Right ventricle myocardium inferior (tissue), 1 donor: ENCODE measurements at regions not wholly inside any gene's neighbourhood (a gene's known extent, or its start where the extent isn't known, plus 50 kb on each side); places are given as distances from the start of the nearest gene placed in this dataset.

ENCODE experiments used
- ATAC-seq: fragments of 200-7000 bp; cut with Tn5 transposase; one replicate; pipeline ENCODE4 v1.9.1; 2020; ENCODE audit warnings: mild to moderate bottlenecking, moderate library complexity
- DNase-seq: peaks from one replicate; pipeline ENCODE4 v3.0.0; 2021; ENCODE audit errors: missing footprints
- intact Hi-C: fragments of 100-400 bp; cut with DNase I; formaldehyde crosslinking; loops from one replicate; pipeline ENCODE4 v1.11.0; 2022
- donor health status: DM: no; HTN: yes; CAD: no; lungs with severe emphysema.

DNA sequence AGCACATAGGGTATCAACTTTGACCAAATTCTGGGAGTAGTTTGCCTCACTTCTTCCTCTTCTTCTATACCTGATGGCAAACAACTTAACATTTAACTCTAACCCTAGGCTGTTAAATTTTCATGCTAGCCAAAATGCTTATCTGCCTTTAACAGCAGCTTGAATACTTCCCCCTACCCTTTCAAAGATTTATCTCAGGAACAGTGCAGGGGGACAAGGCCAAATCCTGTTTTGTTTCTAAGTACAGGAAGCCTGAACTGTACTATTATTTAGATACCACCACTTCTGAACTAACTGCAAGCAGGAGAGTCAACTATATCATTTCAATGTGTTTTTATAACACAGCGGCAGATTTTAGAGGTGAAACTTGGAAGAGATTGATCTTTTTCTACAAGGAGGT is 104.0 kb upstream of the CNTN6 start:
- intact Hi-C loops, result no loop called here
- no peak for DNase-seq
- ATAC-seq, result no peak

- no peak for DNase-seq
- ATAC-seq, result no peak
Observed at GRCh38 chr3:992871-993270, 100.0 kb upstream of the CNTN6 start.

GRCh38 chr3:1002010-1002409 is 90.8 kb upstream of the CNTN6 start:
- intact Hi-C loops, result no loop called here
- ATAC-seq, result no peak
- DNase-seq, result no peak

More at GRCh38 chr3:992871-993270, 100.0 kb upstream of the CNTN6 start:
- intact Hi-C loops, result no loop called here

DNA sequence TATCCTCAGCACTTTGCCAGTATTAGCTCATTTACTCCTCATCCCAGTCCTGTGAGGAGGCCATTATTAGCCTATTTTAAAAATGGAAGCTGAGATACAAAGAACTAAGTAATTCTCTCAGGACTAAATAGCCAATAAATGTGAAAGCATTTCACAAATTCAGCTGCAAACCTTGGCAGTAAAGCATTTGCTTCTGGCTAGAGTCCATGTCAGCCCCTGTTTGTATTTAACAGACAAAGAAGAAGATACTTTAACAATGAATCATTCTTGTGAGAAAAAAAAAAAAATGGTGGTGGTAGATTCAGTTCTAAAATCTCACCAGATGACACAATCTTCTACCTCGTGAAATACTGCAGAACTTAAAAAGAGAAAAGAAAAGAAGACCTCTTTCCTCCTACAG is 85.0 kb upstream of the CNTN6 start:
- intact Hi-C loops, result no loop called here
- no peak for ATAC-seq
- DNase-seq, result no peak

DNA sequence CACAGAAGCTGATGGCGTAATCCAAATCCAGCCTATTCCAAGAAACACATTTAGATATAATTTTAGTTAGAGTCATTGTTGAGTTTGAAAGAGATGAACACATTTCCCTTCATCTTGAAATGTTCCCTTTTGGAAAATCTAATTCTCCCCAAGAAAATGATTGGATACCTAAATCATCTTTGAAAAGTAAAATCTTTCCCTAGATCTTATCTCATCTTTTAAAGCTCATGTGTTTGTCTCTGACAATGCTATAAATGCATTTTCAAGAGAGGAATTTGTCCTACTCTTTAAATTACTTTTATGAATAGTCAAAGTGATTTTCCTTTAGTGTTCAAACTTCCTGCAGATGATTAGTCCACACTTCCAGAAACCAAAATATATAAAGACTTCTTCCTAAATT is 82.6 kb upstream of the CNTN6 start:
- ATAC-seq, result no peak
- intact Hi-C loops, result no loop called here
- DNase-seq, result no peak

GRCh38 chr3:1015826-1016225 is 77.0 kb upstream of the CNTN6 start:
- intact Hi-C loops, result no loop called here
- DNase-seq (no peak), ATAC-seq (no peak)

DNA sequence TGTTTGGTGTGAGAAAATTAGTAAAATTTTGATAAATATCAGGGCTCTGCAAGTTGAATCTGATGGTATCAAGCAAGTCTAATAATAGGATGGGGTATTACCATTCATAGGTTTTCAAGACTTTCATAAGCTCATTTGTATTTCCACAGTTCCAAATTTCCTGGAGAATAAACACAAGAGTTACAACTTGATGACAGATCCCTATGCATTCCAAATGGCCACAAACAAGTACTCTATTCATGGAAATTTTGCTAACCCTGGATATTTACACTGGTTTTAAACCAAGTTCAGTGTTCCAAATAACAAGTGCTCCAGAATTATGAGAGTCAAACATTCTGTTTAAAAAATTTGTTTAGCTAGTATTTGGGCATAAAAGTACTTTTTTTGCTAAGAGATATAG is 75.0 kb upstream of the CNTN6 start:
- DNase-seq, result no peak
- intact Hi-C loops, result no loop called here
- peak; percentile 52 for ATAC-seq

DNA sequence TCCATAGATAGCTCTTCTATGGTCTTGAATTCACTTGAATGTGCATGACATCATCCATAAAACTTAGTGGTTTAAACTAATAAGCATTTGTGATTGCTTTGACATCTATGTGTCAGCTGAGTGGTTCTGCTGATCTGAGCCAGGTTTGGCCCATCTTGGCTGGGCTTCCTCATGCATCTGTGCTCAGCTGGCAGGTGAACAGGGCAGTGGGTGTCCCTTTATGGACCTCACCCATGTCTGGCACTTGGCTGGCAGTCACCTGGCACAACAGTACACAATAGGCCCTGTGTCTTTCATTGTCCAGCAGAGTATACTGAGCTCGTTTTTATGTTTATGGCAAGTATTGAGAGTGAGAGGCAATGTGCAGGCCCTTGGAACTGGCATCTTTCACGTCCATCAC is 73.7 kb upstream of the CNTN6 start:
- intact Hi-C loops, result no loop called here
- ATAC-seq (no peak), DNase-seq (peak; percentile 37)

- intact Hi-C loops, result no loop called here
- DNase-seq (no peak), ATAC-seq (no peak)
Observed at GRCh38 chr3:1026395-1026794, 66.4 kb upstream of the CNTN6 start.

DNA sequence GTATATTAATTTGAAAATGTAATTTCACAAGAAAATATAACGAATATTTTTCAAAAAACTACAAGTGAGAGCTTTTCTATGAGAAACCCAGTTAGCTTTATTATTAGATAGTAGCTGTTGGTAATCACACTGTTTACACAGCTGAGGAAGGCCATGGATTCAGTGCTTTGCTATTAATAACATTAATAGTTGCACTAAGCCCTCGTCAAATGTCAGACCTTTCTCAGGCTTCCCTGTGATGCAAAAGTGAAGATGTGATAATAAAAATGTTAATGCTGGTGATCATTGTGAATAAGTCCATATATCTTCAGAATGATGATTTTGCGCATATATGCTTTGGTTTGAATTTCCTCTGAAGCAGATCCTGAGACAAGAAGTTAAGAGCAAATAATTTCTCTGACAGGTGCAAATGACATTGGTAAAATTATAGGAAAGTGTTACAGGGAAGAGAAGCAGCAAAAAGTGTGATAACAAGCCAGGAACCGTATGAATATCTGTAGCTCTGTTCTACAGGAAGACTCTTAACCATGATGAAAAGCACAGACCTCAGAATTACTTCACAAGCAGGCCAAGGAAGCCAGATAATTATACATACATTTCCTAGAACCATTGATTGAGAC is 56.5 kb upstream of the CNTN6 start:
- intact Hi-C loops, result no loop called here
- DNase-seq (no peak), ATAC-seq (no peak)

DNA sequence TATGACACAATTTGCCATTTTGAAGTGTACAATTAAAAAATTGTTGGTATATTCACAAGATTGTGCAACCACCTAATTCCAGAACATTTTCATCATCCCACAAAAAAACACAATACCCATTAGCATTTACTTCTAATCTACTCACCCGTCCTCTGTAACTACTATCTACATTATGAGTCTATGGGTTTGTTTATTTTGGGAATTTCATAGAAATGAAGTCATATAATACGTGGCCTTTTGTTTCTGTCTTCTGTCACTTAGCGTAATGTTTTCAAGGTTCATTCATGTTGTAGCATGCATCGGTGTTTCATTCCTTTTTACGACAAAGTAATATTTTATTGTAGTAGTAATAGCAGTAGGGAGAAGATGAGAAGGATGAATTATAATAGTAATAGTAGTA is 55.2 kb upstream of the CNTN6 start:
- intact Hi-C loops, result no loop called here
- DNase-seq (no peak), ATAC-seq (no peak)
